Activated CD4-positive, alpha-beta T cell treated with anti-CD3 and anti-CD28 coated beads, Interleukin-2, amount 10 ng/mL, durations not matched to agents 7 days and 5 days (primary cell): ENCODE measurements at regions not wholly inside any gene's neighbourhood (a gene's known extent, or its start where the extent isn't known, plus 50 kb on each side); places are given as distances from the start of the nearest gene placed in this dataset.
"Not testable (repeated sequence)": the region's sequence is repeated elsewhere in the genome, so short reads cannot be mapped to it uniquely, and the experiment has no call there.

ENCODE experiments used
- CTCF ChIA-PET: fragments of 350-600 bp; sonication (Branson Sonifier 250); formaldehyde crosslinking; loops from one replicate; lab custom pipeline; 2021; ENCODE audit warnings: antibody characterized with exemption; lab: Charles Lee
- POLR2A ChIA-PET: fragments of 350-600 bp; sonication (Branson Sonifier 250); formaldehyde crosslinking; loops from one replicate; lab custom pipeline; 2021; ENCODE audit warnings: antibody characterized with exemption; lab: Charles Lee
- DNase-seq: peaks from one replicate; pipeline ENCODE4 v3.0.0-alpha.2; 2020
- H3K27ac Mint-ChIP-seq: one replicate; pipeline ENCODE4 v1.8.0; 2021; ENCODE audit warnings: mild to moderate bottlenecking, moderate library complexity, mixed read lengths
- H3K27me3 Mint-ChIP-seq: one replicate; pipeline ENCODE4 v1.8.0; 2021; ENCODE audit warnings: mixed read lengths
- H3K36me3 Mint-ChIP-seq: one replicate; pipeline ENCODE4 v1.8.0; 2021; ENCODE audit warnings: low read depth, mixed read lengths
- H3K4me1 Mint-ChIP-seq: one replicate; pipeline ENCODE4 v1.8.0; 2021; ENCODE audit warnings: mixed read lengths
- H3K4me3 Mint-ChIP-seq: one replicate; pipeline ENCODE4 v1.8.0; 2021; ENCODE audit warnings: mild to moderate bottlenecking, moderate library complexity, mixed read lengths
- H3K9me3 Mint-ChIP-seq: one replicate; pipeline ENCODE4 v1.8.0; 2021; ENCODE audit warnings: mixed read lengths

DNA sequence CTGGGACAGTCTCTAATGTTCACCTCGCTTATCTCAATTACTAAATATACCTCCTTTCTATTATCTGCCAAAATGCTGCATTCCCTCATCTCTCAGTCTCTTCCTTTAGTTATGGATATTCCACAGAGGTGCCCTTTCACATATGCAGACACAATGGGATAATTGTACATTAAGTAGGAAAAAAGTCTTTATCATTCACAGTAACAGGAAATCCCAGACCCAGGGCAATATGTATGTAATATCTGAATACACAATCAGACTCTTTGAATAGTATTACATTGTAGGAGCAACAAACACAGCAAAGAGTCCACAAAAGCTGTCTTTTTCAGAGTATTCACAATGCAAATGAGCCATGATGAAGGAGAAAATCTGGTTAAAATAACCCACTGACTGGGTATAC, 1399.0 kb upstream of the ZEB2 start:
- DNase-seq = no peak
- H3K36me3 Mint-ChIP-seq = no peaks in the 10 kb centered on the region
- H3K27ac Mint-ChIP-seq = no peak overlapping the region
- no peaks in the 10 kb centered on the region for H3K9me3 Mint-ChIP-seq
- H3K4me3 Mint-ChIP-seq = no peak overlapping the region
- no peaks in the 10 kb centered on the region for H3K27me3 Mint-ChIP-seq
- ChIA-PET CTCF (no interaction called here), POLR2A (no interaction called here)
- H3K4me1 Mint-ChIP-seq = no peaks in the 10 kb centered on the region

DNA sequence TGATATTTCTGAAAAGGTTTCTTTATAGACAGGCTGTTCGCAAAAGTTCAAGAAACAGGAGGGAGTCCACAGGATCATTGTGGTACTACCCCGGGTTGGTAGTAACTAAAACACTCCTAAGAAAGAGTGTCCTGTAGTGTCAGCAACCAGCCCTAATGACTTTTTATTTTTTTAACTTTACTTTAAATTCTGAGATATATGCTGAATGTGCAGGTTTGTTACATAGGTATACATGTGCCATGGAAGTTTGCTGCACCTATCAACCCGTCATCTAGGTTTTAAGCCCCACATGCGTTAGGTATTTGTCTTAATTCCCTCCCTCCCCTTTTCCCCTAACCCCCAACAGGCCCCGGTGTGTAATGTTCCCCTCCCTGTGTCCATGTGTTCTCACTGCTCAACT, 1396.9 kb upstream of the ZEB2 start:
- no peak overlapping the region for H3K27ac Mint-ChIP-seq
- H3K27me3 Mint-ChIP-seq = no peaks in the 10 kb centered on the region
- H3K36me3 Mint-ChIP-seq = no peaks in the 10 kb centered on the region
- ChIA-PET POLR2A (no interaction called here), CTCF (no interaction called here)
- H3K4me1 Mint-ChIP-seq = no peaks in the 10 kb centered on the region
- H3K9me3 Mint-ChIP-seq = no peaks in the 10 kb centered on the region
- H3K4me3 Mint-ChIP-seq = no peak overlapping the region
- no peak for DNase-seq

DNA sequence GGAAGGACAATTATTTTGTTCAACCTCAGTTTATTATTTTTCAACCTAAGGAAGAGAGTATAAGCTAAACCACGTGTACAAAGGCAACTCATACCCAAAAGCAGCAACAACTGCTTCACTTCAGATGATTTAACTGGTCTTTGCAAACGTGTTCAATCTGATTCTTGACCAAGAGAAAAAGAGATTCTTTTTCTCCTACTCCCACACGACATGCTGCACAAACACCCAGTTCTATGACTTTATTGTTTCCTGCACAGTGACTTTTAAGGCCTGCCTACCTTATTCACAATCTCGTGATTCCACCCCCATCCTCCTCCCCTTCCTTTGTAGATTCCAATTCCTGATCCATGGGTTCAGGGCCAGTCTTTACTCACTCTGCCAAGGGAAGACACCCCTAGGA, 1394.8 kb upstream of the ZEB2 start:
- ChIA-PET CTCF (no interaction called here), POLR2A (no interaction called here)

DNA sequence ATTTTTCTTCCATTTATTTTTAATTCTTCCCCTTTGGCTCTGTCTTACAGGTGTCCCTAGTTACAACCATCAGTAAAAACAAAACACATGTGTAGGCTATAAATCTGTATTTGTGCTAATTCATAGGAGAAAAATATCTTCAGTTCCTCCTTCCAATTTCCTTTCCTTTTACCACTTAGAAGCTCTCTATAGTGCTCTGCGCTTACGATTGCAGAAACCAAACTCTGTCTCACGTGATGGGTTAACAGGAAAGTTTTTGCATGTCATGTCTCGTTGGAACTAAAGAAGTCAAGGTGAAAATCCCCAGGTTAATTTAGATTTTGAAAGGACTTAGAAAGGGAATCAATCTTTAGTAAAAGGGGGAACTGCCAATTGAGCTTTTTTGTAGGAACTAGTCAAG, 1390.5 kb upstream of the ZEB2 start:
- H3K9me3 Mint-ChIP-seq = no peaks in the 10 kb centered on the region
- H3K4me1 Mint-ChIP-seq = no peaks in the 10 kb centered on the region
- ChIA-PET POLR2A (no interaction called here), CTCF (no interaction called here)
- no peaks in the 10 kb centered on the region for H3K27me3 Mint-ChIP-seq
- H3K27ac Mint-ChIP-seq = no peak overlapping the region
- no peak overlapping the region for H3K4me3 Mint-ChIP-seq
- DNase-seq = no peak
- no peaks in the 10 kb centered on the region for H3K36me3 Mint-ChIP-seq

More for the DNA sequence above, 1394.8 kb upstream of the ZEB2 start:
- no peaks in the 10 kb centered on the region for H3K27me3 Mint-ChIP-seq
- no peak overlapping the region for H3K27ac Mint-ChIP-seq
- no peak for DNase-seq
- H3K9me3 Mint-ChIP-seq = no peaks in the 10 kb centered on the region
- H3K36me3 Mint-ChIP-seq = no peaks in the 10 kb centered on the region
- no peaks in the 10 kb centered on the region for H3K4me1 Mint-ChIP-seq
- H3K4me3 Mint-ChIP-seq = no peak overlapping the region

DNA sequence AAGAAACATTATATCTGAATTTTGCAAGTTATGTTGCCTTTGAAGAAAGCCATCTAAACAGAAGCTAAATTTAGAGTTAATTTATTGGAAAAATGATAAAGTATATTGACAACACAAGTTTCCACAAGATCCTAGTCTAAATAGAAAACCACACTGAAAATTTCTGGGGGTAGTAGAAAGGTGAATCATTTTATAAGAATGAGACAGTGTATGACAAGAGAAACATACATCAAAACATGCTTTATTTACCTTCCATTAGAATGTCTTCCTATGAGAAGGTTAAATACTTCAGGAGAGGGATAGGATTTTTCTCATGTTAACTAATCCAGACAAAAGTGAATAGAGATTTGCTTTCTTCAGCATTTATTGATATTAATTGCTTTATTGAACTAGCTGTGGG, 1389.8 kb upstream of the ZEB2 start:
- DNase-seq = no peak
- ChIA-PET CTCF (no interaction called here), POLR2A (no interaction called here)
- H3K4me1 Mint-ChIP-seq = no peaks in the 10 kb centered on the region
- no peaks in the 10 kb centered on the region for H3K27me3 Mint-ChIP-seq
- no peaks in the 10 kb centered on the region for H3K36me3 Mint-ChIP-seq
- no peak overlapping the region for H3K4me3 Mint-ChIP-seq
- H3K27ac Mint-ChIP-seq = no peak overlapping the region
- no peaks in the 10 kb centered on the region for H3K9me3 Mint-ChIP-seq

DNA sequence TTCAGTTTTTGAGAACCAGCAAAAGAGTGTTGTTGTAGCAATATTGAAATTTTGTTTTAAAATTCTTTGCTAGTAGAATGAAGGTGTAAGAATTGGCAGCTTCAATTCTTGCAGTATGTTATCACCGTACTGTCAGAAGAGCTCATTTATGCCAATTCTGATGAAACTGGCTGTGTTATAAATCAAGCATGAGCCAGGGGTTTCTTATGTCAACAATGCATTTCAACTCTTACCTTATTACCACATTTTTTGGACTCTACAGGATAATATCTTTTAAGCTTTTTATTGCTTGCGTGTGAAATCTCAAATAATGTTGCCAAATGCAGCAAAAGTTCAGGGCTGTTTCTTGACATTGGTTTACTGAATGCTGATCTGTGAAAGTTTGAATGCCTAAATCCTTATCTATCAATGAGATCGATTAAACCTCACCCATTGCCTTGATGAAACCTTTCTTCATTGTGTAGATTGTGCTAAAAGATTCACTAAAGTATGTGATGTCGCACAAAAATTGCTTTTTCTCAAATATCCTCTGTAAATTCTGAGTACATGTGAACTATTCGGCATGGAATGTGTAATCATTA, 1389.3 kb upstream of the ZEB2 start:
- Mint-ChIP-seq H3K9me3 (no peaks in the 10 kb centered on the region), H3K27ac (no peak overlapping the region), H3K4me1 (no peaks in the 10 kb centered on the region), H3K4me3 (no peak overlapping the region), H3K27me3 (no peaks in the 10 kb centered on the region), H3K36me3 (no peaks in the 10 kb centered on the region)
- ChIA-PET POLR2A (no interaction called here), CTCF (no interaction called here)
- no peak for DNase-seq

DNA sequence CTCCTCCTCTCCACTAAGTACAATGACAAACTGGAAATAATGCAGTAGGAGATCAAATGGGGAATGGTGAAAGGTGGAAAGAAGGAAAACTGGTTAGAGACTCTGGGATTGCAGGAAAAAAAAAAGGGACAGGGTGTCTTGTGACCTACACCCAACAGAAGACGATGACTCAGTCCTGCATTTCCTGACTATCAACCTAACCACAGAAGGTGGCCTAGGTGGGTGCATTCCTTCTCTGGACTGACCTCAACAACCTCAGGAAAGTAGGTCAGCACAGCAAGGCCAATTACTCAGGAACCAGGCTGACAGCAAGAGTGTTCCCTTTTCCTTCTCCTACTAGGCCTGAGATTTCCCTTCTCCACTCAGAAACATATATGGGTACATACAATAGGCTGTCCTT, 1386.4 kb upstream of the ZEB2 start:
- ChIA-PET POLR2A (no interaction called here), CTCF (no interaction called here)
- Mint-ChIP-seq H3K4me3 (no peak overlapping the region), H3K27ac (no peak overlapping the region), H3K27me3 (no peaks in the 10 kb centered on the region), H3K36me3 (no peaks in the 10 kb centered on the region), H3K4me1 (no peaks in the 10 kb centered on the region), H3K9me3 (peaks cover 2% of the 10 kb centered on the region)
- DNase-seq = no peak

DNA sequence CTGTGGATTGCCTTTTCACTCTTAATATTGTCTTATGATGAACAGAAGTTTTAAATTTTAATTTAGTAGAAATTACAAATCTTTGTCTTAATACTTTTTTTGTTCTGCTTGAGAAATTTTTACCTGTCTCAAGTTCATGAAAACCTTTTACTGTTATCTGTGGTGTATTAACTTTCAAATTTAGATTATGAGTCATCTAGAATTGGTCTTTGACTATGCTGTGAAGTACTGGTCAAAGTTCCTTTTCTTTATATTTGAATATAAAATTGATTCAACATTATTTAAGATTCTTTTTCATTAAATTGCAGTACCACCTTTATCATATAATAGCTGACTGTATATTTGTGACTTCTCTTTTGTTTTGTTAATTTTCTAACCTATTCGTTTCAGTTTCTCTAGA, 1385.5 kb upstream of the ZEB2 start:
- Mint-ChIP-seq H3K4me3 (no peak overlapping the region), H3K27ac (no peak overlapping the region), H3K9me3 (peaks cover 2% of the 10 kb centered on the region), H3K27me3 (no peaks in the 10 kb centered on the region), H3K36me3 (no peaks in the 10 kb centered on the region), H3K4me1 (no peaks in the 10 kb centered on the region)
- CTCF ChIA-PET = no interaction called here
- POLR2A ChIA-PET = no interaction called here
- no peak for DNase-seq

DNA sequence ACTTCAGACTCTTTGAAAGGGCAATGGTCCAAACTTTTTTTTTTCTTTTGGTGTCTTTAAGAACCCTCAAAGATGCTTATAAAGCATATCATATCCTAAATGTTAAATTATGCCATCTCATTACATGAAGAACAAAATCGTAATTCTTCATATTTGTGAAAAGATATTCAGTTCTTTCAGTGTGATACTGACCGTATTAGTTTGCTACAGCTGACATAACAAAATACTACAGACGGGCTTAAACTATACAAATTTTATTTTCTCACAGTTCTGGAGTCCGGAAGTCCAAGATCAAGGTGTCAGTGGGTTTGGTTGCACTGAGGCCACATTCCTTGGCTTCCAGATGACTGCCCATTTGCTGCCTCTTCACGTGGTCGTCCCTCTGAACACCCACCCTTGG, 1377.2 kb upstream of the ZEB2 start:
- no peaks in the 10 kb centered on the region for H3K27me3 Mint-ChIP-seq
- POLR2A ChIA-PET = no interaction called here
- H3K36me3 Mint-ChIP-seq = no peaks in the 10 kb centered on the region
- no peak for DNase-seq
- CTCF ChIA-PET = no interaction called here
- no peak overlapping the region for H3K4me3 Mint-ChIP-seq
- no peak overlapping the region for H3K27ac Mint-ChIP-seq
- H3K4me1 Mint-ChIP-seq = no peaks in the 10 kb centered on the region
- H3K9me3 Mint-ChIP-seq = peaks cover 2% of the 10 kb centered on the region

DNA sequence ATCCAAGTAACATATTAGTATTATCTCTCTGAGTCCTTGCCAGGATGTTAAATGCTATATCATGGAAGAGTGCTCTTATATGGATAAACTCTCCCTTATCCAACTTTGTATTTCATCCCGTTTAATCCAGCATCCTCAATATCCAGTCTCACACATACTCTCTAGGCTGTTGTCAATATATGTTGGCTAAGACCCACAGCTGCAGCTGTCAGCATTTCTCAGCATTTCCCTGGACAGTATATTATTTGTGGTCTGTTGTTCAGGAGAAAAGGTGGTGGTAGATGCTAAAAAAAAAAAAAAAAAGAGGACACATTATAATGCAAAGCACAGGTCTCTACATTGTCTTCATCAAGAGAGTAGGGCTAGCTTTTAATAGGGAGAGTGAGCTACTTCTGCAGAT, 1368.0 kb upstream of the ZEB2 start:
- no peaks in the 10 kb centered on the region for H3K36me3 Mint-ChIP-seq
- POLR2A ChIA-PET = no interaction called here

DNA sequence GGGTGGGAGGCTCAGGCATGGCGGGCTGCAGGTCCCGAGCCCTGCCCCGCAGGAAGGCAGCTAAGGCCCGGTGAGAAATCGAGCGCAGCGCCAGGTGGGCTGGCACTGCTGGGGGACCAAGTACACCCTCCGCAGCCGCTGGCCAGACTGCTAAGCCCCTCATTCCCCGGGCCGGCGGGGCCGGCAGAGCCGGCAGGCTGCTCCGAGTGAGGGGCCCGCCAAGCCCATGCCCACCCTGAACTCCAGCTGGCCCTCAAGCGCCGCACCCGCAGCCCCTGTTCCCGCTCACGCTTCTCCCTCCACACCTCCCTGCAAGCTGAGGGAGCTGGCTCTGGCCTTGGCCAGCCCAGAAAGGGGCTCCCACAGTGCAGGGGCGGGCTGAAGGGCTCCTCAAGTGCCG, 1361.1 kb upstream of the ZEB2 start:
- DNase-seq, POLR2A ChIA-PET, H3K9me3 Mint-ChIP-seq, H3K4me3 Mint-ChIP-seq, H3K27me3 Mint-ChIP-seq, H3K4me1 Mint-ChIP-seq, H3K36me3 Mint-ChIP-seq, H3K27ac Mint-ChIP-seq: not testable (repeated sequence)
- CTCF ChIA-PET = interaction anchor here (0.6 kb wide), 1 partner anchor 355 kb away, joined by 3 read pairs; no protein-coding TSS in a partner anchor

More for the DNA sequence above, 1368.0 kb upstream of the ZEB2 start:
- no peaks in the 10 kb centered on the region for H3K4me1 Mint-ChIP-seq
- no peaks in the 10 kb centered on the region for H3K27me3 Mint-ChIP-seq
- H3K27ac Mint-ChIP-seq = no peak overlapping the region
- CTCF ChIA-PET = no interaction called here
- H3K9me3 Mint-ChIP-seq = no peaks in the 10 kb centered on the region
- no peak for DNase-seq
- H3K4me3 Mint-ChIP-seq = no peak overlapping the region

DNA sequence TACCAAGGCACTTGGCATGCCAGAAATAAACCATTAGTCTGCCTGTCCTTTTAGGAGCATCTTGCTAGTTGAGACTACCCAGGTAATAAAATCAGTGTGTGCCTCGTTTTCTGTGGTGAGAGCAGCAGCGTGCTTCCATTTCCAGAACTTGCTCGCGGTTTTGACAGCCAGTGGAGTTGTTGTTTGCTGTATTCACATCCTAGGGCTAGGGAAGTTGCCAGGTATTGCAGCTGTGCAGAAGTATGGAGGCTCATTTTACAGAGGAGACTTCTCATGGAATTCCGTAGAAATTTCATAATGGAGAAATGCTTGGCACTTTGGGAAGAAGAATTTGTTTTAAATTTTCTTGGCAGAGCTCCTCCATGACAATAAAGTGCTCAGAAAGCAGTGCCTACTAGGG, 1355.1 kb upstream of the ZEB2 start:
- Mint-ChIP-seq H3K27ac (no peak overlapping the region), H3K9me3 (no peaks in the 10 kb centered on the region), H3K4me3 (no peak overlapping the region), H3K36me3 (no peaks in the 10 kb centered on the region), H3K27me3 (no peaks in the 10 kb centered on the region), H3K4me1 (no peaks in the 10 kb centered on the region)
- no peak for DNase-seq
- ChIA-PET CTCF (no interaction called here), POLR2A (no interaction called here)

DNA sequence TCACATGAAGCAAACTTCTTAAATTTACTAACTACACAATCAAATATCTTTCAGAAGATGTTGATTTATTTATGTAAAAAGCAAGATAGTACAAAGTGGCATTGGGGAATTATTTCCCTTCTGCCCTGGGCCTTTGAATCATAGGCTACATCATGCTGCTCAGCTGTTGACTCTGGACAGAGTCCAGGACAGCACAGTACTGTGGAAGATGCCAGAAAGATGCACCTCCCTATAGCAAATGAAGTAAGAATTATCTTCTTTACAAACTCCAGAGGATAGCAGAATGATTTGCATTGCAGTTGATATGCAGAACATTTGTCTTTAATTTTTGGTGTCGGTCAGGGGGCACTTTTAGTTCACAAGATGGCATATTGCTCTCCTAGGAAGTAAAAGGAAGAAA, 1354.5 kb upstream of the ZEB2 start:
- Mint-ChIP-seq H3K36me3 (no peaks in the 10 kb centered on the region), H3K27me3 (no peaks in the 10 kb centered on the region), H3K9me3 (no peaks in the 10 kb centered on the region), H3K4me3 (no peak overlapping the region), H3K27ac (no peak overlapping the region), H3K4me1 (no peaks in the 10 kb centered on the region)
- no peak for DNase-seq
- ChIA-PET POLR2A (no interaction called here), CTCF (no interaction called here)

DNA sequence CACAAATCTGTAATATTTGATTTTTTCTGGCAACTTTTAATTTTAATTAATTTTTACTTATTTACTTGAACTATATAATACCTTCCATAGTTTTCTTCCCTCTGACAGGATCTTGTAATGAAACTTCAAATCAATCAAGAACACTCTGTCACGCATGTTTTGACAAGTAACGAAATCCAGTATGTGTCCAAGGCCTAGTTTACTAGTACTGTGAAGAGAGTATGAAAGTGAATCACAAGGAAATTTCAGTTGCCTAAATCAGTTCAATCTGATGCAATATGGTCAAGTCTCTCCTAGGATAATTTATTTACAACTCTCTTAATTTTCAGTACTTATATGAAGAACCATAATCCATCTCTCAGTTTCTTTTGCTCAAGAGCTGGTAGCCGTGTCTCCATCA, 1344.6 kb upstream of the ZEB2 start:
- CTCF ChIA-PET = no interaction called here
- no peaks in the 10 kb centered on the region for H3K4me1 Mint-ChIP-seq
- H3K4me3 Mint-ChIP-seq = no peak overlapping the region
- no peaks in the 10 kb centered on the region for H3K36me3 Mint-ChIP-seq
- DNase-seq = no peak
- no peaks in the 10 kb centered on the region for H3K9me3 Mint-ChIP-seq
- POLR2A ChIA-PET = no interaction called here
- H3K27ac Mint-ChIP-seq = no peak overlapping the region
- no peaks in the 10 kb centered on the region for H3K27me3 Mint-ChIP-seq
